ENCODE measurements at regions not wholly inside any gene's neighbourhood (a gene's known extent, or its start where the extent isn't known, plus 50 kb on each side); places are given as distances from the start of the nearest gene placed in this dataset.

DNA sequence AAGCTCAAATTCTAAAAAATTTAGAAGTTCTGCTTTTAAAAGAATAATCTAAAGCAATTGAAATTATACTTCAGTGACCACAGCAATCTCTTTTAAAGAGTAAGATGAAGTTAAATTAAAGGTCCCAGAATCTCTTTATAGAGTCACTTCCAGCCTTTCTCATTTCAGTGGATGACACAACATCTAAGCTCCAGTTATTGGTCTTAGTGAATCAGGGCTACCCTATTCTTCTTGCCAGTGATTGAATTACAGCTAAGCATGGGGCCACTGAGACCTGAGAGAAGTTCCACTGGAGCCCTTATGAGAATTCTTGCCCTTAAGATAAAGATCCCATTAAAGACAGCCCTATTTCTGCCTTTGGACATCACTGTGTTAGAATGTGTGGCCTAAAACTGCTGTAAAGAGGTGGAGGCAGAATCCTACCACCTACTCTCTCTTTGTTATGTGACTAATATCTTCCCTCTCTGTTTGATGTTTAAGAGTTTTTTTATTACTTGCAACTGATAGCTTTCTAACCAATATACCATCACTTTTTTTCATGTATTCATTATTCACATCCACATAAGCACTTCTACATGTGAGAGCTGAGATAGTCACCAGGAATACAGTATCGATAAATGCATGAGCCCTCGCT is 128.6 kb downstream of the UNC5CL start:
- TF ChIP-seq CTCF (IDR thresholded peaks at IDR 0.05 in 2 of 3, conservative IDR thresholded peaks at IDR 0.05 in 1 of 3; ENCODE audit: borderline replicate concordance in 1 of 3, insufficient read depth in 1 of 3, low read depth in 2 of 3, low read length in 2 of 3): no peak
- TF ChIP-seq SRF (IDR thresholded peaks at IDR 0.05; ENCODE audit: low read depth): no peak
- no peak for TF ChIP-seq POLR2A (IDR thresholded peaks at IDR 0.05; ENCODE audit: borderline replicate concordance, extremely low read depth, insufficient read depth, insufficient read length)
- TF ChIP-seq EZH2 (IDR thresholded peaks at IDR 0.05): no peak
- no peak for TF ChIP-seq YY1 (IDR thresholded peaks at IDR 0.05; ENCODE audit: extremely low read depth, insufficient replicate concordance, low read depth, low read length)
- TF ChIP-seq SP1 (IDR thresholded peaks at IDR 0.05; ENCODE audit: low read depth): no peak
- TF ChIP-seq ATF3 (IDR thresholded peaks at IDR 0.05): no peak
- TF ChIP-seq POLR2AphosphoS5 (IDR thresholded peaks at IDR 0.05; ENCODE audit: low read depth, low read length): no peak
- TF ChIP-seq MAX (IDR thresholded peaks at IDR 0.05): no peak
- TF ChIP-seq EGR1 (IDR thresholded peaks at IDR 0.05; ENCODE audit: low read depth): no peak

Measured in HCT116 (cell line).